Vagina (tissue), 2 donors: ENCODE measurements at regions not wholly inside any gene's neighbourhood (a gene's known extent, or its start where the extent isn't known, plus 50 kb on each side); places are given as distances from the start of the nearest gene placed in this dataset.

Experiments
- DNase-seq, 2 donors: peaks; one replicate each; pipeline ENCODE4 v3.0.0-alpha.2; 2017; ENCODE audit errors: extremely low spot score in 2 of 2
- H3K27ac ChIP-seq: fragments of 200-600 bp; sonication (generic); one replicate; pipeline ENCODE4 v1.5.1; 2019
- H3K27me3 ChIP-seq: fragments of 200-600 bp; sonication (generic); one replicate; pipeline ENCODE4 v1.5.1; 2019
- H3K36me3 ChIP-seq, 2 donors: fragments of 200-600 bp; sonication (generic); one replicate each; pipeline ENCODE4 v1.5.1; 2017 to 2019
- H3K4me1 ChIP-seq: fragments of 200-600 bp; sonication (generic); one replicate; pipeline ENCODE4 v1.5.1; 2019
- H3K4me3 ChIP-seq, 2 donors: fragments of 200-600 bp; sonication (generic); 1 replicate in 1 of 2; 2 replicates in 1 of 2; pipeline ENCODE4 v1.5.1; 2016 to 2019
- H3K9me3 ChIP-seq: fragments of 200-600 bp; sonication (generic); one replicate; pipeline ENCODE4 v1.5.1; 2019
- POLR2A ChIP-seq, 2 donors: fragments of 450-650 bp; IDR thresholded peaks; one replicate each; pipeline ENCODE4 v1.6.1; 2017; ENCODE audit warnings: antibody characterized with exemption in 2 of 2, mild to moderate bottlenecking in 2 of 2, moderate library complexity in 2 of 2
- POLR2AphosphoS5 ChIP-seq, 2 donors: sonication (generic); formaldehyde crosslinking; IDR thresholded peaks; one replicate each; pipeline ENCODE4 v1.9.0; 2017; ENCODE audit warnings: antibody characterized with exemption in 2 of 2, mild to moderate bottlenecking in 2 of 2, low read depth in 1 of 2; ENCODE audit not compliant: insufficient read depth in 1 of 2
- intact Hi-C: fragments of 100-400 bp; cut with DNase I; formaldehyde crosslinking; loops from one replicate; pipeline ENCODE4 v1.15.1; 2023
- TF ChIP-seq, protein P1 (sequence below), 3 experiments: fragments of 450-650 bp in 2 of 3; fragments of 200-600 bp in 1 of 3; sonication (generic) in 1 of 3; IDR thresholded peaks; one replicate each; pipeline ENCODE4 v1.5.1; 2017 to 2019; ENCODE audit warnings: antibody characterized with exemption in 3 of 3, mild to moderate bottlenecking in 2 of 3, moderate library complexity in 2 of 3

DNA sequence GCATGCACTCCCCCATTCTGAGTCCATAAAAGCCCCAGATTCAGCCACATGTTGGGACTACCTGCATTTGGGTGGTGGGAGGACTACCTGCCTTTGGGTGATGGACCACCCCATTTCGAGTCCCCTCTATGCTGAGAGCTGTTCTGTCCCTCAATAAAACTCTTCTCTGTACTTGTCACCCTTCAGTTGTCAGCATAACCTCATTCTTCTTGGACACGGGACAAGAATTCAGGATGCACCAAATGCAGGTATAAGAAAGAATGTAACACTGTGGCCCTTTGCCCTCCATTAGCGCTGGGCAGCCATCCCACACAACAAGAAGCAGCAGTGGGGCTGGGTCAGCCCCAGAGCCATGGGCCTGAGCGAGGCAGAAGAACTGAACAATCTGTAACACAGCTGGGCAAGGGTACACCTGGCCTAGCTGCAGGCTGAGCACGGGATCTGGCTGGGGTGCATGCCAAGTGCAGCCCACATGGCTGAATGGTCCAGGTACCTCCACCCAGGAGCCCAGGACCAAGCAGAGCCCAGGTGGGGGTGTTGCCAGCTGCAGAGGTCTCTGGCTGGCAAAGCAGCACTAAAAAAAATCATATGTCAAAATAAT lies 1344.3 kb upstream of the LRRTM3 start:
- DNase-seq: no peak
- H3K9me3 ChIP-seq: no peaks in the 10 kb centered on the region
- no peaks in the 10 kb centered on the region for H3K4me1 ChIP-seq
- no peak overlapping the region for H3K27ac ChIP-seq
- H3K36me3 ChIP-seq: no peaks in the 10 kb centered on the region
- no peaks in the 10 kb centered on the region for H3K27me3 ChIP-seq
- intact Hi-C loops: no loop called here
- TF ChIP-seq POLR2AphosphoS5 (IDR thresholded peaks at IDR 0.05; ENCODE audit: insufficient read depth in 1 of 2, low read depth in 1 of 2) (no peak), POLR2A (IDR thresholded peaks at IDR 0.05) (no peak)
- TF ChIP-seq, protein P1, sequence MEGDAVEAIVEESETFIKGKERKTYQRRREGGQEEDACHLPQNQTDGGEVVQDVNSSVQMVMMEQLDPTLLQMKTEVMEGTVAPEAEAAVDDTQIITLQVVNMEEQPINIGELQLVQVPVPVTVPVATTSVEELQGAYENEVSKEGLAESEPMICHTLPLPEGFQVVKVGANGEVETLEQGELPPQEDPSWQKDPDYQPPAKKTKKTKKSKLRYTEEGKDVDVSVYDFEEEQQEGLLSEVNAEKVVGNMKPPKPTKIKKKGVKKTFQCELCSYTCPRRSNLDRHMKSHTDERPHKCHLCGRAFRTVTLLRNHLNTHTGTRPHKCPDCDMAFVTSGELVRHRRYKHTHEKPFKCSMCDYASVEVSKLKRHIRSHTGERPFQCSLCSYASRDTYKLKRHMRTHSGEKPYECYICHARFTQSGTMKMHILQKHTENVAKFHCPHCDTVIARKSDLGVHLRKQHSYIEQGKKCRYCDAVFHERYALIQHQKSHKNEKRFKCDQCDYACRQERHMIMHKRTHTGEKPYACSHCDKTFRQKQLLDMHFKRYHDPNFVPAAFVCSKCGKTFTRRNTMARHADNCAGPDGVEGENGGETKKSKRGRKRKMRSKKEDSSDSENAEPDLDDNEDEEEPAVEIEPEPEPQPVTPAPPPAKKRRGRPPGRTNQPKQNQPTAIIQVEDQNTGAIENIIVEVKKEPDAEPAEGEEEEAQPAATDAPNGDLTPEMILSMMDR (IDR thresholded peaks at IDR 0.05): no peak
- no peak overlapping the region for H3K4me3 ChIP-seq

DNA sequence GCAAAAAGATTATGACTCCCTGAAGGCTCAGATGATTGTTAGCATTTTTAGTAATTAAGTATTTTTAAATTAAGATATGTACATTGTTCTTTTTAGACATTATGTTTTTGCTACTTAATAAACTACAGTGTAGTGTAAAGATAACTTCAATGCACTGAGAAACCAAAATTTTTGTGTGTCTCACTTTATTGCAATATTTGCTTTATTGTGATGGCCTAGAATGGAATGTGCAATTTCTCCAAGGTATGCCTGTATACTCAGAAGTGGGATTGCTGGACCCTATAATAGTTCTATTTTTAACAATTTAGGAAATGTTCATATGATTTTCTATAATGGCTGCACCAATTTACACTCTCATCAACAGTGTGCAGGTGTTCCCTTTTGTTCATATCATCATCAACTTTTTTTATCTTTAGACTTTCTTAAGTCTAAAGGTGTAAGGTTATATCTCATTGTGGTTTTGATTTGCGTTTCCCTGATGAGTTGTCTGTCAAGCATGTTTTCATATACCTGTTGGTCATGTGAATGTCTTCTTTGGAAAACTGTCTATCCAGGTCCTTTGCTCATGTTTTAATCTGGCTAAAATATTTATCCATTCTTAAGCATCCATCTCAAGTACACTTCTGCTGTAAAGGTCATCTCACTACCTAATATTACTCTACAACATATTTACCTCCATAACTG lies 1323.5 kb upstream of the LRRTM3 start:
- H3K4me1 ChIP-seq: no peaks in the 10 kb centered on the region
- intact Hi-C loops: no loop called here
- no peak for DNase-seq
- no peak overlapping the region for H3K27ac ChIP-seq
- TF ChIP-seq, protein P1 (IDR thresholded peaks at IDR 0.05): no peak
- no peaks in the 10 kb centered on the region for H3K36me3 ChIP-seq
- no peaks in the 10 kb centered on the region for H3K27me3 ChIP-seq
- no peak overlapping the region for H3K4me3 ChIP-seq
- H3K9me3 ChIP-seq: no peaks in the 10 kb centered on the region

DNA sequence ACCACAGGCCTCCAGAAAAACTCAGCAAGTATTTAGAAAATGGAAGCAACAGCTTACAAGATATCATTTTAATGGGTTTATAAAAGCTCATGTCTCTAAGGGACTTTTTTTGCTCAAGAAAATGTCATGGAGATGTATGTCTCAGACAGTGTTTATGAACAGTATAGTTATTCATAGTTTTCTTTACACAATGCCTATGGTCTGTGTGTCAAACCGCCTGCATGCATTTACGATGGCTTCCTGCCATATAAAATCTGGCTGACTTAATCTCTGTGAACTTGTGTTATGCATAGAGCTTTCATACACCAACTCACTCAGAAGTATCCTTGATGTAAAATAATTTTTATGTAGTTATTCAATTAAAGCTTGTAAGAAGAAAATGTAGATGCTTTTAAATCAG lies 1314.2 kb upstream of the LRRTM3 start:
- H3K27ac ChIP-seq: no peak overlapping the region
- H3K4me3 ChIP-seq: no peak overlapping the region
- H3K9me3 ChIP-seq: no peaks in the 10 kb centered on the region
- H3K4me1 ChIP-seq: no peaks in the 10 kb centered on the region
- TF ChIP-seq, protein P1 (IDR thresholded peaks at IDR 0.05): no peak
- TF ChIP-seq POLR2A (IDR thresholded peaks at IDR 0.05): no peak
- TF ChIP-seq POLR2AphosphoS5 (IDR thresholded peaks at IDR 0.05; ENCODE audit: insufficient read depth in 1 of 2, low read depth in 1 of 2): no peak
- intact Hi-C loops: no loop called here
- DNase-seq: no peak
- H3K36me3 ChIP-seq: no peaks in the 10 kb centered on the region
- H3K27me3 ChIP-seq: no peaks in the 10 kb centered on the region

DNA sequence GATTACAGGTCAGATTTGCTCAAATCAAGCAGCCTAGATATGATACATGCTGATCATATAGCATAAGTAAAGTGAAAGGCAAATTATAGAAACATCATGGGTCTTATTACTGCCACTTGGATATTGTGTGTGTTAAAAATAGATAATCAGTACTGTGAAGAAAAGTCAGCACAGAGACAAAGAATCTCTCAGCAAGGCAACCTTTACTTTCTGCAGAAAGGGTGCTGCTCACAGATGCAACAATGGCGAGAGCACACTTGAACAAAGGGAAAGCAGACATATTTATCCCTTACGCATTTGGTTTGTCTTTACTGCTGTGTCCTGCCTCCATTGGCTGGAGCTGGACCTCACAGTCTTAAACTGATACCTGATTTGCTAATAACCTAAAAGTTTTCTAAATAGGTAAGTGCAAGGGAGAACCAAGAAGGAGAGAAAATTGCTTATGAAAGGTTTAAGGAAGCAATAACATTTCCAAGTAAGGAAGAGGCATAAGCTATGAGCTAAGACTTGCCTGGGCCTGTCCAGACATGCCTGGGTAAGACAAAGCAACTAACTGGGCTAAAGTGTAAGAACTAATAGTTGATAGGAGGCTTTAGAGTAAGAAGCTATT lies 1310.8 kb upstream of the LRRTM3 start:
- no peak for DNase-seq
- no peaks in the 10 kb centered on the region for H3K27me3 ChIP-seq
- H3K4me3 ChIP-seq: no peak overlapping the region
- intact Hi-C loops: no loop called here
- H3K27ac ChIP-seq: no peak overlapping the region
- no peaks in the 10 kb centered on the region for H3K4me1 ChIP-seq
- TF ChIP-seq POLR2A (IDR thresholded peaks at IDR 0.05): no peak
- no peak for TF ChIP-seq POLR2AphosphoS5 (IDR thresholded peaks at IDR 0.05; ENCODE audit: insufficient read depth in 1 of 2, low read depth in 1 of 2)
- TF ChIP-seq, protein P1 (IDR thresholded peaks at IDR 0.05): no peak
- H3K36me3 ChIP-seq: no peaks in the 10 kb centered on the region
- no peaks in the 10 kb centered on the region for H3K9me3 ChIP-seq

DNA sequence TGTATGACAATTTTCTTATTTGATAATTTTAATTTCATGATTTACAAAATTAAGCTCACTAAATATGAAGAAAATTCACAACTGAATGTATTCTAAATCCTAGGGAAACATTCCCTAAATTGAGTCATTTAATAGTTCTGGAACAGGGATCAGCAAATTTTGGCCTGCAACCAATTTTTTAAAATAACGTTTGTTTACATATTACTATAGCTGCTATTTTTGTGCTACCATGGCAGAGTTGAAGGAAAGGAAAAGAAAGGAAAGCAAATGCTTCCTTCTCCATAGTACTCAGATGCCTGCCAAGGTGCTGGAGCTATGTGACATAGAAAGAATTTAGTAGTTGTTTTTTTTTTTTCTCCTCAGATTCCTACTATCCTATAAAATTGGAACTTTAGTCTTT lies 1307.7 kb upstream of the LRRTM3 start:
- Histone ChIP-seq H3K27me3 (no peaks in the 10 kb centered on the region), H3K36me3 (no peaks in the 10 kb centered on the region), H3K27ac (no peak overlapping the region), H3K4me1 (no peaks in the 10 kb centered on the region), H3K4me3 (no peak overlapping the region), H3K9me3 (no peaks in the 10 kb centered on the region)
- intact Hi-C loops: no loop called here
- TF ChIP-seq, protein P1 (IDR thresholded peaks at IDR 0.05): no peak
- no peak for TF ChIP-seq POLR2A (IDR thresholded peaks at IDR 0.05)
- no peak for TF ChIP-seq POLR2AphosphoS5 (IDR thresholded peaks at IDR 0.05; ENCODE audit: insufficient read depth in 1 of 2, low read depth in 1 of 2)
- no peak for DNase-seq
